ENCODE measurements at regions not wholly inside any gene's neighbourhood (a gene's known extent, or its start where the extent isn't known, plus 50 kb on each side); places are given as distances from the start of the nearest gene placed in this dataset.

GRCh38 chr16:86432048-86432447 lies 78.3 kb upstream of the FOXF1 start:
- SMC1A ChIA-PET (ENCODE audit: uncharacterized antibody, unreplicated experiment) = no interaction called here
- no peak overlapping the region for H2AFZ ChIP-seq (ENCODE audit: control insufficient read depth, low read depth, low read length)
- no peak overlapping the region for H3K9ac ChIP-seq (ENCODE audit: control insufficient read depth, insufficient read depth, low read length)
- 16% methylated on average over 14 of the region's 16 CpGs for WGBS (ENCODE audit: insufficient coverage, insufficient replicate concordance, low lambda C conversion rate, missing lambda C conversion rate)
- H3K4me3 ChIP-seq = no peak overlapping the region
- H3K36me3 ChIP-seq (ENCODE audit: control insufficient read depth in 2 of 2, insufficient read depth in 2 of 2, low read length in 1 of 2) = no peaks in the 10 kb centered on the region
- H3K27ac ChIP-seq (ENCODE audit: control insufficient read depth, insufficient read depth) = no peak overlapping the region
- CTCF ChIA-PET = no interaction called here
- no peak for TF ChIP-seq TCF12 (IDR thresholded peaks at IDR 0.05; ENCODE audit: low read depth, low read length)
- POLR2A ChIA-PET = no interaction called here
- ATAC-seq (no peak), FAIRE-seq (no peak), DNase-seq (ENCODE audit: low read depth, low spot score) (no peak)
- no peak overlapping the region for H3K4me2 ChIP-seq (ENCODE audit: control insufficient read depth, insufficient read depth)
- H4K20me1 ChIP-seq (ENCODE audit: control insufficient read depth, insufficient read depth) = no peaks in the 10 kb centered on the region
- in situ Hi-C loops (cut with MboI) (no loop called here), intact Hi-C loops (cut with micrococcal nuclease; ENCODE audit: unreplicated experiment) (no loop called here)
- H3K9me3 ChIP-seq (replicated peaks; ENCODE audit: control insufficient read depth, insufficient read depth, low read length) = no peaks in the 10 kb centered on the region
- no peaks in the 10 kb centered on the region for H3K27me3 ChIP-seq (replicated peaks in 1 of 2; ENCODE audit: control insufficient read depth in 2 of 2, insufficient read depth in 2 of 2, low read length in 1 of 2)
- no peaks in the 10 kb centered on the region for H3K79me2 ChIP-seq (ENCODE audit: control insufficient read depth, insufficient read depth, low read length)
- no TSS peak for BruUV-seq (replicated peaks)
- H3K4me1 ChIP-seq (ENCODE audit: control insufficient read depth, insufficient read depth, low read length) = no peaks in the 10 kb centered on the region
- RAD21 ChIA-PET (ENCODE audit: unreplicated experiment) = no interaction called here

DNA sequence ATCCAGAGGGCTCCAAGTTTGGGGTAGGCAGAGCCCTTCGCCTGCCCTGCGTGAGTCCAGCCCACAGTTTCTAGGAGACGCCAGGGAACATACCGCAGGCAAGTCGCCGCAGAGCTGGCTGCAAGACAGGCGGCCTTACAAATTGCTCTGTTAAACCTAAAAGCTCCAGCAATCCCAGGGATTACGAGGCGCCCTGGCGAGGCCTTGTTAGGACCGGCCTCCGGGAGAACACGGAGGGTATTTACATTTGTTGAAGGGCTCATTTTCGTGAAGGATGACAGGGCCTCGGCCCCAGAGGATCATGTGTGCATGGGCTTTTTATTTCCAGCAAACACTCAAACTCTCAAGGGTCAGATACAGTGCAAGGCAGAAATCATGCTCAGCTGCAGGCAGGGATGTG lies 77.6 kb upstream of the FOXF1 start:
- no peaks in the 10 kb centered on the region for H3K4me1 ChIP-seq (ENCODE audit: control insufficient read depth, insufficient read depth, low read length)
- ChIA-PET POLR2A (no interaction called here), CTCF (no interaction called here), SMC1A (ENCODE audit: uncharacterized antibody, unreplicated experiment) (no interaction called here), RAD21 (ENCODE audit: unreplicated experiment) (no interaction called here)
- WGBS (ENCODE audit: insufficient coverage, insufficient replicate concordance, low lambda C conversion rate, missing lambda C conversion rate) = 46% methylated on average over 15 of the region's 15 CpGs
- no peaks in the 10 kb centered on the region for H3K79me2 ChIP-seq (ENCODE audit: control insufficient read depth, insufficient read depth, low read length)
- in situ Hi-C loops (cut with MboI) = no loop called here
- H3K4me2 ChIP-seq (ENCODE audit: control insufficient read depth, insufficient read depth) = no peak overlapping the region
- FAIRE-seq = no peak
- BruUV-seq (replicated peaks) = no TSS peak
- no peaks in the 10 kb centered on the region for H3K9me3 ChIP-seq (replicated peaks; ENCODE audit: control insufficient read depth, insufficient read depth, low read length)
- H3K9ac ChIP-seq (ENCODE audit: control insufficient read depth, insufficient read depth, low read length) = no peak overlapping the region
- no peaks in the 10 kb centered on the region for H3K36me3 ChIP-seq (ENCODE audit: control insufficient read depth in 2 of 2, insufficient read depth in 2 of 2, low read length in 1 of 2)
- no peak for DNase-seq (ENCODE audit: low read depth, low spot score)
- H2AFZ ChIP-seq (ENCODE audit: control insufficient read depth, low read depth, low read length) = no peak overlapping the region
- H3K4me3 ChIP-seq = no peak overlapping the region
- no peak for ATAC-seq
- no peaks in the 10 kb centered on the region for H4K20me1 ChIP-seq (ENCODE audit: control insufficient read depth, insufficient read depth)
- no peak overlapping the region for H3K27ac ChIP-seq (ENCODE audit: control insufficient read depth, insufficient read depth)
- TF ChIP-seq JUND (IDR thresholded peaks at IDR 0.05; ENCODE audit: low read depth, low read length) (no peak), WRNIP1 (IDR thresholded peaks at IDR 0.05; ENCODE audit: borderline replicate concordance, low read depth, low read length) (no peak), KDM1A (IDR thresholded peaks at IDR 0.05; ENCODE audit: borderline replicate concordance) (no peak), ASH2L (IDR thresholded peaks at IDR 0.05; ENCODE audit: borderline replicate concordance, low read depth) (no peak), STAT1 (conservative IDR thresholded peaks at IDR 0.05) (no peak), SIN3A (IDR thresholded peaks at IDR 0.05; ENCODE audit: low read depth, low read length) (no peak), STAT3 (IDR thresholded peaks at IDR 0.05; ENCODE audit: low read depth, low read length) (no peak), PRDM15 (CRISPR knock-in tag; IDR thresholded peaks at IDR 0.05) (no peak)
- TF ChIP-seq, protein P1, sequence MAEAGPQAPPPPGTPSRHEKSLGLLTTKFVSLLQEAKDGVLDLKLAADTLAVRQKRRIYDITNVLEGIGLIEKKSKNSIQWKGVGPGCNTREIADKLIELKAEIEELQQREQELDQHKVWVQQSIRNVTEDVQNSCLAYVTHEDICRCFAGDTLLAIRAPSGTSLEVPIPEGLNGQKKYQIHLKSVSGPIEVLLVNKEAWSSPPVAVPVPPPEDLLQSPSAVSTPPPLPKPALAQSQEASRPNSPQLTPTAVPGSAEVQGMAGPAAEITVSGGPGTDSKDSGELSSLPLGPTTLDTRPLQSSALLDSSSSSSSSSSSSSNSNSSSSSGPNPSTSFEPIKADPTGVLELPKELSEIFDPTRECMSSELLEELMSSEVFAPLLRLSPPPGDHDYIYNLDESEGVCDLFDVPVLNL (IDR thresholded peaks at IDR 0.05; ENCODE audit: low read depth, low read length) = no peak
- intact Hi-C loops (cut with micrococcal nuclease; ENCODE audit: unreplicated experiment) = no loop called here
- no peaks in the 10 kb centered on the region for H3K27me3 ChIP-seq (replicated peaks in 1 of 2; ENCODE audit: control insufficient read depth in 2 of 2, insufficient read depth in 2 of 2, low read length in 1 of 2)

Measured in GM12878 (cell line).